MM.1S (cell line): ENCODE measurements at regions not wholly inside any gene's neighbourhood (a gene's known extent, or its start where the extent isn't known, plus 50 kb on each side); places are given as distances from the start of the nearest gene placed in this dataset.

Experiments used
- DNase-seq: peaks from one replicate; pipeline ENCODE4 v3.0.0-alpha.2; 2015
- H2AFZ ChIP-seq: fragments of 300-600 bp; sonication (generic); 2 replicates; pipeline ENCODE4 v1.6.0; 2016; ENCODE audit warnings: antibody characterized with exemption, low read length
- H3F3A ChIP-seq: fragments of 300-600 bp; sonication (generic); 2 replicates; pipeline ENCODE4 v1.6.1; 2016; ENCODE audit warnings: mild to moderate bottlenecking, antibody characterized with exemption, low read length, moderate library complexity, mixed read lengths; ENCODE audit not compliant: insufficient read depth
- H3K27ac ChIP-seq: fragments of 300-600 bp; sonication (generic); 2 replicates; pipeline ENCODE4 v1.5.1; 2016; ENCODE audit warnings: mild to moderate bottlenecking, low read length
- H3K27me3 ChIP-seq: fragments of 300-600 bp; sonication (generic); replicated peaks from 2 replicates; pipeline ENCODE4 v1.6.0; 2016; ENCODE audit warnings: low read length; ENCODE audit not compliant: insufficient read depth
- H3K36me3 ChIP-seq: fragments of 300-600 bp; sonication (generic); replicated peaks from 2 replicates; pipeline ENCODE4 v1.6.1; 2016; ENCODE audit warnings: mild to moderate bottlenecking, low read length, mixed read lengths; ENCODE audit not compliant: insufficient read depth
- H3K4me1 ChIP-seq: fragments of 300-600 bp; sonication (generic); 2 replicates; pipeline ENCODE4 v1.6.1; 2016; ENCODE audit warnings: low read length, mixed read lengths
- H3K4me2 ChIP-seq: fragments of 300-600 bp; sonication (generic); 2 replicates; pipeline ENCODE4 v1.6.0; 2016; ENCODE audit warnings: low read depth, low read length
- H3K4me3 ChIP-seq: fragments of 300-600 bp; sonication (generic); 2 replicates; pipeline ENCODE4 v1.5.1; 2016; ENCODE audit warnings: low read length, mixed read lengths
- H3K79me2 ChIP-seq: fragments of 300-600 bp; sonication (generic); 2 replicates; pipeline ENCODE4 v1.6.1; 2016; ENCODE audit warnings: mixed run types, low read length, mixed read lengths
- H3K9ac ChIP-seq: fragments of 300-600 bp; sonication (generic); 2 replicates; pipeline ENCODE4 v1.6.1; 2016; ENCODE audit warnings: low read length, mixed read lengths
- H3K9me2 ChIP-seq: fragments of 300-600 bp; sonication (generic); replicated peaks from 2 replicates; pipeline ENCODE4 v1.6.1; 2016; ENCODE audit warnings: mild to moderate bottlenecking, low read length, mixed read lengths; ENCODE audit not compliant: insufficient read depth
- H3K9me3 ChIP-seq: fragments of 300-600 bp; sonication (generic); replicated peaks from 2 replicates; pipeline ENCODE4 v1.6.1; 2016; ENCODE audit warnings: mild to moderate bottlenecking, low read length, mixed read lengths; ENCODE audit not compliant: insufficient read depth
- H4K20me1 ChIP-seq: fragments of 300-600 bp; sonication (generic); 2 replicates; pipeline ENCODE4 v1.6.1; 2016; ENCODE audit warnings: mild to moderate bottlenecking, low read length, moderate library complexity, mixed read lengths; ENCODE audit not compliant: insufficient read depth
- EZH2 ChIP-seq: fragments of 300-600 bp; sonication (generic); optimal IDR thresholded peaks from 2 replicates; pipeline ENCODE3; 2017; ENCODE audit warnings: low read depth, mild to moderate bottlenecking, antibody characterized with exemption, low read length, mixed read lengths
- EZH2phosphoT487 ChIP-seq: fragments of 300-600 bp; sonication (generic); IDR thresholded peaks from 2 replicates; pipeline ENCODE4 v1.6.1; 2018; ENCODE audit warnings: antibody characterized with exemption, low read length
- TF ChIP-seq, protein P1 (sequence below): fragments of 300-600 bp; sonication (generic); IDR thresholded peaks from 2 replicates; pipeline ENCODE4 v1.5.1; 2016; ENCODE audit warnings: antibody characterized with exemption, low read length, mixed read lengths

DNA sequence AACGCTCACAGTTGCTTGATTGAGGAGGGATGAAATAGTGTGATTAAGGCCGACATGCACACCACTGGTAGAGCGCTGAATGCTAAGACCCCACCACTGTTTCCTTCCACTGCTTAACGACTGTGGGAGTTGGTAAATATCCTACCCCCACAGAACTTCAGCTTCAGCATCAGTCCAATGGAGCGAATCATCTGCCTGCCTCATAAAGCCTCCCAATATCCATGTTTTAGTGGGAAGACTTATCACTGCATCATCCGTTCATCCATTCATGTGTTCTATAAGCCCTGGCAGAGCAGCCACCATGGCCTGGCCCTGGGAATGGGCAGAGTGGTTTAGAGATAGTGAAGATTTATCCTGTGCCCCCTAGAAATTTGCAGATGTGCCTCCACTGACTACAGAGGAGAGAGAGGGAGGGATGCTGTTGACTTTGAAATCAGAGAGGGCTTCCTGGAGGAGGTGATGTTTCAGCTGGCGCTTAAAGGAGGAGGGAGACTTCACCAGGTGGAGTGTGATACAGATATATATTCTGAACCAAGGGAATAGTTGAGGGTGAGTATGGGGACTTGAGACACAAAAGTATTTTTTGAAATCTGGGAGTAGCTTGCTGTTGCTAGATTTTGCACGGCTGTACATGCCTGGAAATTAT lies 71.9 kb upstream of the STX18 start:
- H2AFZ ChIP-seq = no peak overlapping the region
- no peak overlapping the region for H3K27ac ChIP-seq
- H3K27me3 ChIP-seq = no peaks in the 10 kb centered on the region
- TF ChIP-seq EZH2phosphoT487 = no peak
- TF ChIP-seq EZH2 = no peak
- TF ChIP-seq, protein P1, sequence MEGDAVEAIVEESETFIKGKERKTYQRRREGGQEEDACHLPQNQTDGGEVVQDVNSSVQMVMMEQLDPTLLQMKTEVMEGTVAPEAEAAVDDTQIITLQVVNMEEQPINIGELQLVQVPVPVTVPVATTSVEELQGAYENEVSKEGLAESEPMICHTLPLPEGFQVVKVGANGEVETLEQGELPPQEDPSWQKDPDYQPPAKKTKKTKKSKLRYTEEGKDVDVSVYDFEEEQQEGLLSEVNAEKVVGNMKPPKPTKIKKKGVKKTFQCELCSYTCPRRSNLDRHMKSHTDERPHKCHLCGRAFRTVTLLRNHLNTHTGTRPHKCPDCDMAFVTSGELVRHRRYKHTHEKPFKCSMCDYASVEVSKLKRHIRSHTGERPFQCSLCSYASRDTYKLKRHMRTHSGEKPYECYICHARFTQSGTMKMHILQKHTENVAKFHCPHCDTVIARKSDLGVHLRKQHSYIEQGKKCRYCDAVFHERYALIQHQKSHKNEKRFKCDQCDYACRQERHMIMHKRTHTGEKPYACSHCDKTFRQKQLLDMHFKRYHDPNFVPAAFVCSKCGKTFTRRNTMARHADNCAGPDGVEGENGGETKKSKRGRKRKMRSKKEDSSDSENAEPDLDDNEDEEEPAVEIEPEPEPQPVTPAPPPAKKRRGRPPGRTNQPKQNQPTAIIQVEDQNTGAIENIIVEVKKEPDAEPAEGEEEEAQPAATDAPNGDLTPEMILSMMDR = no peak
- no peak overlapping the region for H3K9ac ChIP-seq
- H3F3A ChIP-seq = no peaks in the 10 kb centered on the region
- no peaks in the 10 kb centered on the region for H3K36me3 ChIP-seq
- H3K79me2 ChIP-seq = no peaks in the 10 kb centered on the region
- no peak overlapping the region for H3K4me3 ChIP-seq
- no peaks in the 10 kb centered on the region for H3K4me1 ChIP-seq
- no peaks in the 10 kb centered on the region for H4K20me1 ChIP-seq
- no peaks in the 10 kb centered on the region for H3K9me3 ChIP-seq
- no peak overlapping the region for H3K4me2 ChIP-seq
- DNase-seq = no peak
- H3K9me2 ChIP-seq = no peaks in the 10 kb centered on the region

DNA sequence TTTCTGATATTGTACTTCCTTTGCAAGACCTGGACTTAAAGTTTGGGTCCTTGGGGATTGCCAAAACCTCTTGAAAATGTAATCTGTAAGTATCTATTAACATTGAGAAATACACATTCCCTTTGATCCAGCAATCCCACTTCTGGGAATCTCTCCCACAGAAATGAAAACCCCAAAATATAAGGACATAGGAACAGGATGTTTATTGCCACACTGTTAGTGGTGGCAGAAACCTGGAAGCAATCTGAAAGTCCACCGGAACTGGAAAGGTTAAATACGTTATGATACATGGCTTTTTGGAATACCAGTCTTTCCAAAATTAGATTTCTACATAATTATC lies 71.2 kb upstream of the STX18 start:
- no peak for TF ChIP-seq EZH2phosphoT487
- TF ChIP-seq EZH2 = no peak
- TF ChIP-seq, protein P1 = no peak
- Histone ChIP-seq H3K79me2 (no peaks in the 10 kb centered on the region), H4K20me1 (no peaks in the 10 kb centered on the region), H2AFZ (no peak overlapping the region), H3K4me3 (no peak overlapping the region), H3F3A (no peaks in the 10 kb centered on the region), H3K4me1 (no peaks in the 10 kb centered on the region), H3K36me3 (no peaks in the 10 kb centered on the region), H3K9ac (no peak overlapping the region), H3K9me3 (no peaks in the 10 kb centered on the region), H3K4me2 (no peak overlapping the region), H3K27me3 (no peaks in the 10 kb centered on the region), H3K9me2 (no peaks in the 10 kb centered on the region), H3K27ac (no peak overlapping the region)
- no peak for DNase-seq

DNA sequence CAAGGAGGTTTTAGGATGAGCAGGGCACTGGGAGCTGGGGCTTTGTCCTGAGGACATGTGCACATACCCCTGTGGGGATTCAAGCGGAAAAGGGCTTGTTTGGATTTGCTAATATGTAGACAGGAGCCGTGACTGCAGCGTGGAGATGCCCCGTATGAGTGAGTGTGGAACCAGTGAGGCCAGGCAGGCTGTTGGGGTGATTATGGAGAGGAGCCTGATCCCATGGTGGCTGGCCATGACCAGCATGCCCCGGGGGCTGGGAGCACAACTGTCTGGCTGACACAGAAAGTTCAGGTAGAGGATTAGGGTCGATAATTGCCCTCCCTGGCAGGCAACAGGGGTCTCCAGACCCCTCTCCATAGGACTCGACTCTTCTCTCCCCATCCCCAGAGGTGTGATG lies 68.8 kb upstream of the STX18 start:
- Histone ChIP-seq H2AFZ (no peak overlapping the region), H3K27me3 (no peaks in the 10 kb centered on the region), H3K9me3 (no peaks in the 10 kb centered on the region), H3K4me2 (no peak overlapping the region), H4K20me1 (no peaks in the 10 kb centered on the region), H3F3A (no peaks in the 10 kb centered on the region), H3K4me3 (no peak overlapping the region), H3K79me2 (no peaks in the 10 kb centered on the region), H3K36me3 (no peaks in the 10 kb centered on the region), H3K9me2 (no peaks in the 10 kb centered on the region), H3K27ac (no peak overlapping the region), H3K4me1 (no peaks in the 10 kb centered on the region), H3K9ac (no peak overlapping the region)
- TF ChIP-seq EZH2 (no peak), EZH2phosphoT487 (no peak)
- TF ChIP-seq, protein P1 = no peak
- no peak for DNase-seq
